Epidermal melanocyte (primary cell): ENCODE measurements at regions not wholly inside any gene's neighbourhood (a gene's known extent, or its start where the extent isn't known, plus 50 kb on each side); places are given as distances from the start of the nearest gene placed in this dataset.

Experiments
- DNase-seq: peaks from one replicate; pipeline ENCODE4 v3.0.0; 2011; ENCODE audit warnings: low spot score; ENCODE audit not compliant: insufficient read length

DNA sequence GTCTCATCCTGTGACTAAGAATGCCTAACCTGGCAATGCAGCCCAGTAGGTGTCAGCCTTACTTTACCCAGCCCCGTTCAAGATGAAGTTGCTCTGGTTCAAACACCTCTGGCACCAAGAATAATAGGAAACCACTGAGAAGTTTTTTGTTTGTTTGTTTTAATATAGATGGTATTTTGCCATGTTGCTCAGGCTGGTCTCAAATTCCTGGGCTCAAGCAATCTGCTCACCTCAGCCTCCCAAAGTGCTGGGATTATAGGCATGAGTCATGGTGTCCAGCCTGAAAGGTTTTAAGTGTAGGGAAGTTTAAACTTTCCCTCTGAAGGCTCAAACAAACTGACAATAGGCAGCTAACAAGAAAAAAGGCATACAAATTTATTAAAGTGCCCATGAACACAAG is 51.2 kb upstream of the ABCC4 start:
- DNase-seq: no peak

GRCh38 chr13:95354156-95354555 is 52.9 kb upstream of the ABCC4 start:
- no peak for DNase-seq

GRCh38 chr13:95354680-95355487 is 53.6 kb upstream of the ABCC4 start:
- DNase-seq: no peak

DNA sequence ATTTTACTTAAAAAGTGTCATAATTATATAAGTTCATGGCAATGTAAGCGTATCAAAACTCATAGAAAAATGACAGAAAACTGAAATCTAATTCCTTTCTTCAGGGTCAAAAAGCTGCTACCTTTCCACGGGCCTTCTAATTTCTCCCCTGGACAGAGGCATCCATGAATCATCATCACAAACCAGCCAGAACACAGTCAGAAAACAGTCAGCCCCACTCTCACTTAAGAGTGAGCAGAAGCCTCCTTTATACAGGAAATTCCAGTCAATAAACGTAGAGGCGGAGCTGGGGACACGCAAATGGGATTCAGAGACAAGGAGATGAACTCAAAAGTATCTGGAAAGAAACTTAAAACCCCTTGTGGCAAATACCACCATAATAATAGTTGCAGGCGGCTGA is 54.2 kb upstream of the ABCC4 start:
- no peak for DNase-seq

- no peak for DNase-seq
Measured at GRCh38 chr13:95356916-95357315, 55.7 kb upstream of the ABCC4 start.

GRCh38 chr13:95357875-95358274 is 56.6 kb upstream of the ABCC4 start:
- no peak for DNase-seq

DNA sequence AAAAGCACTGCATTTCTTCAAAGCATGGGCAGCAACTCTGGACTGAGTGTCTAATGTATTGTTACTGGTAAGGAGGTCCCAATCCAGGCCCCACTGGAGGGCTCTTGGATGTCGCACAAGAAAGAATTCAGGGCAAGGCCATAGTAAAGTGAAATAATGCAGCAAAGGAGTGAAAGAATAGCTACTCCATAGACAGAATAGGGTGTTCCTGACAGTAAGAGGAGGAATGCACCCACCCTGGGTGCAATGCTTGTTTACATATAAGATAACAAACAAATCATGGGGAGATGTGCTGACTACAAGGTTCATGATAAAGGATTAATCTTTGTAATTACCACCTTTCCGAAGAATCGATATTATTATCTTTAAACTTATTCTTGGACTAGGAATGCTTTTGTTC is 58.8 kb upstream of the ABCC4 start:
- no peak for DNase-seq

- DNase-seq: no peak
Measured at GRCh38 chr13:95360464-95361097, 59.3 kb upstream of the ABCC4 start.

DNA sequence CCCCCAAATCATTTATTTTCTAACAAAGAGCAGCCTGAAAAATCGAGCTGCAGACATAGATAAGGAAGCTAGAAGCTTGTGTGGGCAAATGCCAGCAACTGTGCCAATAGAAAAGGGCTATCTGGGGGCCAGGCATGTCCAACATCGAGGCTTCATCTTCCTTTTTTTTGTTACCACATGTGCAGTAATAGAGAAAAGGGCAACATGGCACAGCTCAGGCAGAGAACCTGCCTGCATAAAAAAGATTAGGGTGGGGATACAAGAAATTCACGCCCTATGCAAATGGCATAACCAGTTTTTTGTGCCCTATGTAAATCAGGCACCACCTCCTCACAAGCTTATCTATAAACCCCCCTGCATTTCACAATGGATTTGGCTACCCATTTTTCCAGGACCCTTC is 60.4 kb upstream of the ABCC4 start:
- DNase-seq: no peak

- DNase-seq: no peak
Measured at GRCh38 chr13:95362666-95363065, 61.4 kb upstream of the ABCC4 start.

DNA sequence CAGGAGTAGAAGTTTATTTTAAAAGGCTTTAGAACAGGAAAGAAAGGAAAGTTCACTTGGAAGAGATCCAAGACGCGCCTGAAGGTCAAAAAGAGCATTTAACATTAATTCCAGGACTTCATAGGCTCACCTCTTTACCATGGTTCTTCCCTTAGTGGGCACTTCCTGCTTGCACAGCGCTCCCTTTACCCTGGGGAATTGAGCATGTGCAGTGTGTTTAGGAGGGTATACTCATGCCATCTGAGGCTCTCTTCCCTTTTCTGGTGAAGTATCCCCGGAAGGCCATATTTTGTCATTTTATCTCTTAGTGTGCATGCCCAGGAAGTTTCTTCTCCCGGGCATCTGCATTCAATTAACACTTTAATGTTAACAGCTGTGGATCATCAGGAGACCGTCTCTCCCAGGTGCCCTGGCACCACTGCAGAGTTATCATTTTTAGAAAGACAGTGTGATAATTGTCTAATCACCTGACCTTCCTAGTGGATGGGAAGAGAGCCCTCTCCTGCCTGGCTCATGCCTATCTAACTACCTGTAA is 66.1 kb upstream of the ABCC4 start:
- no peak for DNase-seq

GRCh38 chr13:95368998-95369397 is 67.7 kb upstream of the ABCC4 start:
- no peak for DNase-seq

- no peak for DNase-seq
Measured at GRCh38 chr13:95375706-95376105, 74.5 kb upstream of the ABCC4 start.

DNA sequence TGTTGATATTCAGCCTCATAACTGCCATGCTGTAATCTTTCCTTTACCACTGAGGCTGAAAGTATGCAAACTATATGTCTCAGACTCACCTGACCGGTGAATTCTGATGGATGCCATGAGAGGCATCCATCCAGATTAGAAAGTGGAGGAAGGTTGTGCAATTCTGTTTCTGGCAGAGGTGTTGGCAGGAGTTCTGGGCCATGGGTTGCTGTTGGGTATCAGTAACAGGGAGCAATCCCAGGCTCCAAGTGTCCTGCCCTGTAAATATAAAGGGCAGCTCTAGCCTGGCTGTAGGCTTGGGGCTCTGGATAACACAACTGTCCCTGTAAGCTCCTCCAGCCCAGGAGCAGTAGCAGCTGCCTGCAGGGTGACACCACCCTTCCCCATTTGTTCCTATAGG is 77.4 kb upstream of the ABCC4 start:
- DNase-seq: no peak

- DNase-seq: peak; percentile 82
Measured at GRCh38 chr13:95380468-95381211, 79.4 kb upstream of the ABCC4 start.

GRCh38 chr13:95381212-95381527 is 79.9 kb upstream of the ABCC4 start:
- no peak for DNase-seq

DNA sequence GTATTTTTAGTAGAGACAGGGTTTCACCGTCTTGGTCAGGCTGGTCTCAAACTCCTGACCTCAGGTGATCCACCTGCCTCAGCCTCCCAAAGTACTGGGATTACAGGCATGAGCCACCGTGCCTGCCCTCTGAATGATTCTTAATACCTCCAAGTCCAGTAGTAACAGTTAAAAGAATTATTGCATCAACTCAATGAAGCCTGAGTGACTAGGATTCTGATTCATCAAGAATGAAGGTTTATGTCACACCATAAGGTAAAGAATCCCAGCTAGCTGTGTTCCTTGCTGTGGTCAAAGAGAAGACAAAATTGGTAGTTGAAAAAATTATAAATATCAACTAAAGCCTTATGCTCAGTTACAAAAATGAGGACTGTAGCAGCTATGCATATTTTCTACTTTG is 81.2 kb upstream of the ABCC4 start:
- DNase-seq: no peak

- DNase-seq: no peak
Measured at GRCh38 chr13:95382916-95383315, 81.7 kb upstream of the ABCC4 start.

DNA sequence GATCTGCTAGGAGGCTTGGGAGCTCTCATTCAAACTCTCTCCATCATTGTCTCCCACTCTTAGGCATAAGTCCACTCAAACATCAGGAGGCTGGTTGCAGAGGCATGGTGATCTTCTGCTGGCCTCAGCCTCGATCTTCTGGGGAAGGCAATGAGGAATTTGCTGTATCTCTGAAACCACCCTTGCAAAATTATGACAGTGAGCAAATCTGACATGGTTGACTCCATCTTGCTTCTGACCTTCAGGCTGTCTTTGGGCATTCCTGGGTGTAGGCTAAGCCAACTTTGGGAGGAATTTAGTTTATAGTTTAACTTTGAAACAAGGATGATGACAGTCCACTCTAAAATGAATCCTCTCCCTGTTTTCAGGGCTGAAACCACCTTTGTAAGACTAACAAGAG is 84.1 kb upstream of the ABCC4 start:
- no peak for DNase-seq

GRCh38 chr13:95385798-95386197 is 84.5 kb upstream of the ABCC4 start:
- no peak for DNase-seq

DNA sequence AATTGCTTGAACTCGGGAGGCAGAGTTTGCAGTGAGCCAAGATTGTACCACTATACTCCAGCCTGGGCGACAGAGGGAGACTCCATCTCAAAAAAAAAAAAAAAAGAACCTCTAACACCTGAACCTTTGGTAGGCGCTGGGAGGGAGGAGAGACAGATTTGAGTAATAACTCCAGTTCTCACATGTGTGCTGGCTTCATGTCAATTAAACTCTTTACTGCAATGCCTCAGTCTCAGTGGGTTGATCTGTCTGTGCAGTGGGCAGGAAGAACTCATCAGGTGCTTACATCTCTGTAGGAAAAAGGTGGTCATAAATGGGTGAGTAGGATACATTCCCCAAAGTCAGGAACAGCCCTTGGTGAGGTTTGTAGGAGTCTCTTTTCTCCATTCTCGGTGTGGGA is 85.1 kb upstream of the ABCC4 start:
- no peak for DNase-seq

DNA sequence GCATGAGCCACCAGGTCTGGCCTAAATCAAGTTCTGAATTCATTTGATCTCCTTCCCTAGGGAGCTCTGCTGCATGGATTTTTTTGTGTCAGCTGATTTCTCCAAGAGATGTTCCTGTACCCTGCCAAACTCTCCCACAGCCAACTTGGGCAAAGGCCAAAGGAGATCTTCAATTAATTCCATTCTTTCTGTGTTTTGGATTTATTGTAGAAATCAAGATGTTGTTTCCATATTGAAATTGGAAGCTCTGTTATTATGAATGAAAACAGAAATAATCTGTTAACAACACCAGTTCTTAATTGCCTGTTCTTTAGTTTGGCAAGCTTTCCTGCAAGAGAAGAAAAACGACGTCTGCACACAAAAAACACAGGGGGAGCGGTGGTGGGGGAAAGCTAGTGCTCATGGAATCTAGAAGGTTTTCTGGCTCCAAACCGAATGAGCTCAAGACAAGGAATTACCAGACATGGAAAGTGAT is 86.5 kb upstream of the ABCC4 start:
- no peak for DNase-seq
